ENCODE measurements at regions not wholly inside any gene's neighbourhood (a gene's known extent, or its start where the extent isn't known, plus 50 kb on each side); places are given as distances from the start of the nearest gene placed in this dataset.

DNA sequence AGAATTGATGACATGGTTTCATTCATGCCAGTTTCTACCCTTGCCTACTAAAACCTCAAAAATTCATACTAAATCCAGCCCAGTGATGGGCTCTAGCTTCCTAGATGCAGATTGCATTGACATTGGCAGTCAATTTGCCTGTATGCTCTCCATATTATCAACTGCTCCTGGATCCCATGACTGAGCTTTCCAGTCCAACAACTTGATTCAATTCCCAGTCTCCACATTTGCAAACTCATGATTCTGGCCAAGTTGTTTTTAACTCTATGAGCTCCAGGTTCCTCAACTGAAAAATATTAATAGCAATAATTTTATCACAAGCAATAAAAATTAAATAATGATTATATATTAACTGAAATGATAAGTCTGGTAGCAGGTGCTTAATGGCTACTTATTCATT lies 51.0 kb upstream of the DSC1 start:
- intact Hi-C loops (cut with micrococcal nuclease) = no loop called here
- DNase-seq = no peak
- H3K36me3 Mint-ChIP-seq (ENCODE audit: low read depth) = no peaks in the 10 kb centered on the region
- ATAC-seq (ENCODE audit: low read depth) = no peak
- peaks cover 6% of the 10 kb centered on the region for H3K9me3 Mint-ChIP-seq
- H3K4me3 Mint-ChIP-seq = no peak overlapping the region
- H3K27me3 Mint-ChIP-seq = no peaks in the 10 kb centered on the region
- ChIA-PET POLR2A (no interaction called here), CTCF (no interaction called here)
- H3K27ac Mint-ChIP-seq = no peak overlapping the region
- TF ChIP-seq, protein P1, sequence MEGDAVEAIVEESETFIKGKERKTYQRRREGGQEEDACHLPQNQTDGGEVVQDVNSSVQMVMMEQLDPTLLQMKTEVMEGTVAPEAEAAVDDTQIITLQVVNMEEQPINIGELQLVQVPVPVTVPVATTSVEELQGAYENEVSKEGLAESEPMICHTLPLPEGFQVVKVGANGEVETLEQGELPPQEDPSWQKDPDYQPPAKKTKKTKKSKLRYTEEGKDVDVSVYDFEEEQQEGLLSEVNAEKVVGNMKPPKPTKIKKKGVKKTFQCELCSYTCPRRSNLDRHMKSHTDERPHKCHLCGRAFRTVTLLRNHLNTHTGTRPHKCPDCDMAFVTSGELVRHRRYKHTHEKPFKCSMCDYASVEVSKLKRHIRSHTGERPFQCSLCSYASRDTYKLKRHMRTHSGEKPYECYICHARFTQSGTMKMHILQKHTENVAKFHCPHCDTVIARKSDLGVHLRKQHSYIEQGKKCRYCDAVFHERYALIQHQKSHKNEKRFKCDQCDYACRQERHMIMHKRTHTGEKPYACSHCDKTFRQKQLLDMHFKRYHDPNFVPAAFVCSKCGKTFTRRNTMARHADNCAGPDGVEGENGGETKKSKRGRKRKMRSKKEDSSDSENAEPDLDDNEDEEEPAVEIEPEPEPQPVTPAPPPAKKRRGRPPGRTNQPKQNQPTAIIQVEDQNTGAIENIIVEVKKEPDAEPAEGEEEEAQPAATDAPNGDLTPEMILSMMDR (IDR thresholded peaks at IDR 0.05) = no peak
- no peaks in the 10 kb centered on the region for H3K4me1 Mint-ChIP-seq

DNA sequence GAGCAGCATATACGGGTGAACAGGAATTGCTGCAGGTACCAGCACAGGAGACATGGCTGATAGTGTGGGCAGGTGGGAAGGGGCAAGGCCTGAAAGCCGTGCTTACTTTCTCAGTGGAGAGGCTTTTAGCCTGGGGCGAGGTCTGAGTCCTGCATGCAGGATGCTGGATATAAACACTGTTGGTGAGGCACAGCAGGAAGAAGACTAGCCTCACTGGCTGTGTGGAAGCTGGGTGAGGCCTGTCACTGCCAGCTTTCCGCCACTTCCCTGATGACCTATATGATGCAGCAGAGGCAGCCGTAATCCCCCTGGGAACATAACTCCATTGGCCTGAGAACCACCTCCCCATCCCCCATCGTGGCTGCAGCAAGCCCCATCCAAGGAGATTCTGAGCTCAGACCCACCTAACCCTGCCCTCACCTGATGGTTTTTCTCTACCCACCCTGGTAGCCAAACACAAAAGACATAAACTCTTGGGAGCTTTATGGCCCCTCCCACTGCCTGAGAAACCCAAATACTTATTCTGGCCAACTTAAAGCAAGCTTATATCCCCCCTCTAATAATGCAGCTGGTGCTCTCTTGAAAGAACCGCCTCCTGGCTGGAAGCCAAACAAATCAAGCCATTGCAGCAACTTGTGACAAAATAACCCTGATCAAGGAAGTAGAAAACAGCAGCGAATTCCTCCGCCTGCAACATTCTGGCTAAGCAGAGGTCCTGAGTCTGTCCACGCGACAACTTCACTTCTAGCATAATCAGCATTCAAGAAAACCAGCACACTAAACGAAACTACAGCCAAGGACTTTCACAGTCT lies 54.6 kb upstream of the DSC1 start:
- POLR2A ChIA-PET = no interaction called here
- CTCF ChIA-PET = no interaction called here
- DNase-seq (no peak), ATAC-seq (ENCODE audit: low read depth) (no peak)
- TF ChIP-seq, protein P1 (IDR thresholded peaks at IDR 0.05) = no peak
- H3K27me3 Mint-ChIP-seq = no peaks in the 10 kb centered on the region
- H3K4me1 Mint-ChIP-seq = no peaks in the 10 kb centered on the region
- intact Hi-C loops (cut with micrococcal nuclease) = no loop called here
- no peak overlapping the region for H3K27ac Mint-ChIP-seq
- H3K4me3 Mint-ChIP-seq = no peak overlapping the region
- H3K36me3 Mint-ChIP-seq (ENCODE audit: low read depth) = no peaks in the 10 kb centered on the region
- peaks cover 3% of the 10 kb centered on the region for H3K9me3 Mint-ChIP-seq

DNA sequence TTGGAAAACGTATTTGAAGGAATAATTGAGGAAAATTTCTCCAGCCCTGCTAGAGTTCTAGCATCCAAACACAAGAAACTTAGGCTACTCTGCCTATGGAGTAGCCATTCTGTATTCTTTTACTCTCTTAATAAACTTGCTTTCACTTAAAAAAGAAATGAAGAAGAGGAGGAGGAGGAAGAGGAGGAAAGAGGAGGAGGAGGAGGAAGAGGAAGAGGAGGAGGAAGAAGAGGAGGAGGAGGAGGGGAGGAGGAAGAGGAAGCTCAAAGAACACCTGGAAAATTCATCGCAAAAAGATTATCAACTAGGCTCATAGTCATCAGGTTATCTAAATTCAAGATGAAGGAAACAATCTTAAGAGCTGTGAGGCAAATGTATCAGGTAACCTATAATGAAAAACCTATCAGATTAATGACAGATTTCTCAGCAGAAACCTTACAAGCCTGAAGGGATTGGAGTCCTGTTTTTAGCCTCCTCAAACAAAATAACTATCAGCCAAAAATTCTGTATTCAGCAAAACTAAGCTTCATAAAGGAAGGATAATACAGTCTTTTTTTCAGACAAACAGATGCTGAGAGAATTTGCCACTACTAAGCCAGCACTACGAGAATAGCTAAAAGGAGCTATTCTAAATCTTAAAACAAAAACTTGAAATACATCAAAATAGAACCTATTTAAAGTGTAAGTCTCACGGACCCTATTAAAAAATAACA lies 56.2 kb upstream of the DSC1 start:
- ChIA-PET POLR2A (no interaction called here), CTCF (no interaction called here)
- H3K27ac Mint-ChIP-seq = no peak overlapping the region
- H3K4me1 Mint-ChIP-seq = no peaks in the 10 kb centered on the region
- ATAC-seq (ENCODE audit: low read depth) = no peak
- intact Hi-C loops (cut with micrococcal nuclease) = no loop called here
- no peak for DNase-seq
- no peaks in the 10 kb centered on the region for H3K9me3 Mint-ChIP-seq
- no peaks in the 10 kb centered on the region for H3K27me3 Mint-ChIP-seq
- H3K4me3 Mint-ChIP-seq = no peak overlapping the region
- no peaks in the 10 kb centered on the region for H3K36me3 Mint-ChIP-seq (ENCODE audit: low read depth)
- TF ChIP-seq, protein P1 (IDR thresholded peaks at IDR 0.05) = no peak

DNA sequence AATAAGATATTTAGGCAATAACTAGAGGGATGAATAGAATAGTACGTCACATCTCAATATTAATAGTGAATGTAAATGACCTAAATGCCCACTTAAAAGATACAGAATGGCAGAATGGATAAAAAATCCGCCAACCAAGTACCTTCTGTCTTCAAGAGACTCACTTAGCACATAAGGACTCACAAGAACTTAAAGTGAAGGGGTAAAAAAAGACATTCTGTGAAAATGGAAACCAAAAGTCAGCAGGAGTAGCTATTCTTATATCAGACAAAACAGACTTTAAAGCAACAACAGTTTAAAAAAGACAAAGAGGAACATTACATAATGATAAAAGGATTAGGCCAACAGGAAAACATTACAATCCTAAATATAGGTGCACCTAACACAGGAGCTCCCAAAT lies 56.7 kb upstream of the DSC1 start:
- no peaks in the 10 kb centered on the region for H3K36me3 Mint-ChIP-seq (ENCODE audit: low read depth)
- intact Hi-C loops (cut with micrococcal nuclease) = no loop called here
- ChIA-PET POLR2A (no interaction called here), CTCF (no interaction called here)
- H3K4me1 Mint-ChIP-seq = no peaks in the 10 kb centered on the region
- no peak overlapping the region for H3K27ac Mint-ChIP-seq
- ATAC-seq (ENCODE audit: low read depth) (no peak), DNase-seq (no peak)
- TF ChIP-seq, protein P1 (IDR thresholded peaks at IDR 0.05) = no peak
- H3K27me3 Mint-ChIP-seq = no peaks in the 10 kb centered on the region
- H3K9me3 Mint-ChIP-seq = no peaks in the 10 kb centered on the region
- no peak overlapping the region for H3K4me3 Mint-ChIP-seq

DNA sequence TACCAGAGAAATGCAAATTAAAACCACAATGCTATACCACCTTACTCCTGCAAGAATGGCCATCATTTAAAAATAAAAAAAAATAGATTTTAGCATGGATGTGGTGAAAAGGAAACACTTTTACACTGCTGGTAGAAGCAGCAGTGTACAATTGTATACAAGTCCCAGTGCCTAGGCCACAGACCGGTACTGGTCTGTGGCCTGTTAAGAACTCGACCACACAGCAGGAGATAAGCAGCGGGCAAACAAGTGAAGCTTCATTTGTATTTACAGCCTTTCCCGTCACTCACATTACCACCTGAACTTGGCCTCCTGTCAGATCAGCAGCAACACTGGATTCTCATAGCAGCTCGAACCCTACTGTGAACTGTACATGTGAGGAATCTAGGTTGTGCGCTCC lies 60.7 kb upstream of the DSC1 start:
- ChIA-PET CTCF (no interaction called here), POLR2A (no interaction called here)
- no peak overlapping the region for H3K27ac Mint-ChIP-seq
- TF ChIP-seq, protein P1 (IDR thresholded peaks at IDR 0.05) = no peak
- no peaks in the 10 kb centered on the region for H3K4me1 Mint-ChIP-seq
- no peak overlapping the region for H3K4me3 Mint-ChIP-seq
- DNase-seq (no peak), ATAC-seq (ENCODE audit: low read depth) (no peak)
- H3K36me3 Mint-ChIP-seq (ENCODE audit: low read depth) = no peaks in the 10 kb centered on the region
- intact Hi-C loops (cut with micrococcal nuclease) = no loop called here
- no peaks in the 10 kb centered on the region for H3K27me3 Mint-ChIP-seq
- no peaks in the 10 kb centered on the region for H3K9me3 Mint-ChIP-seq

Data from activated B cell treated with CpG ODN at 0.5 μM for 24 hours (primary cell).